A172 (cell line): ENCODE measurements at regions not wholly inside any gene's neighbourhood (a gene's known extent, or its start where the extent isn't known, plus 50 kb on each side); places are given as distances from the start of the nearest gene placed in this dataset.
A peak's percentile ranks its signal among the peaks of the same experiment; 100 is the strongest.

Experiments used
- DNase-seq: peaks from one replicate; pipeline ENCODE4 v3.0.0-alpha.2; 2015; ENCODE audit warnings: low spot score

GRCh38 chr13:65882810-65883209 is 1347.3 kb downstream of the PCDH9 start:
- no peak for DNase-seq

GRCh38 chr13:65881561-65882155 is 1348.5 kb downstream of the PCDH9 start:
- DNase-seq, result no peak

- no peak for DNase-seq
Measured at GRCh38 chr13:65875031-65875430, 1355.1 kb downstream of the PCDH9 start.

GRCh38 chr13:65872448-65872847 is 1357.7 kb downstream of the PCDH9 start:
- DNase-seq, result no peak

- no peak for DNase-seq
Measured at GRCh38 chr13:65868884-65869283, 1361.3 kb downstream of the PCDH9 start.

- DNase-seq, result no peak
Measured at GRCh38 chr13:65868099-65868498, 1362.0 kb downstream of the PCDH9 start.

- DNase-seq, result no peak
Measured at GRCh38 chr13:65866138-65866537, 1364.0 kb downstream of the PCDH9 start.

- DNase-seq, result no peak
Measured at GRCh38 chr13:65865206-65865605, 1364.9 kb downstream of the PCDH9 start.

GRCh38 chr13:65864039-65864438 is 1366.1 kb downstream of the PCDH9 start:
- DNase-seq, result no peak

GRCh38 chr13:65860306-65860705 is 1369.8 kb downstream of the PCDH9 start:
- DNase-seq, result no peak

- no peak for DNase-seq
Measured at GRCh38 chr13:65857942-65858565, 1372.1 kb downstream of the PCDH9 start.

- DNase-seq, result peak; percentile 33
Measured at GRCh38 chr13:65856431-65856830, 1373.7 kb downstream of the PCDH9 start.

GRCh38 chr13:65855242-65855805 is 1374.8 kb downstream of the PCDH9 start:
- no peak for DNase-seq

- no peak for DNase-seq
Measured at GRCh38 chr13:65854431-65854830, 1375.7 kb downstream of the PCDH9 start.

GRCh38 chr13:65844266-65844841 is 1385.8 kb downstream of the PCDH9 start:
- DNase-seq, result no peak

GRCh38 chr13:65843314-65843731 is 1386.8 kb downstream of the PCDH9 start:
- DNase-seq, result no peak

GRCh38 chr13:65841156-65841555 is 1389.0 kb downstream of the PCDH9 start:
- DNase-seq, result no peak

GRCh38 chr13:65836066-65836465 is 1394.1 kb downstream of the PCDH9 start:
- no peak for DNase-seq

- no peak for DNase-seq
Measured at GRCh38 chr13:65834897-65835296, 1395.2 kb downstream of the PCDH9 start.

GRCh38 chr13:65830411-65831205 is 1399.5 kb downstream of the PCDH9 start:
- DNase-seq, result peak; percentile 33

- DNase-seq, result no peak
Measured at GRCh38 chr13:65829241-65830008, 1400.7 kb downstream of the PCDH9 start.

- DNase-seq, result no peak
Measured at GRCh38 chr13:65826657-65827056, 1403.5 kb downstream of the PCDH9 start.
